Pancreas (tissue), 10 donors: ENCODE measurements at regions not wholly inside any gene's neighbourhood (a gene's known extent, or its start where the extent isn't known, plus 50 kb on each side); places are given as distances from the start of the nearest gene placed in this dataset.
A peak's percentile ranks its signal among the peaks of the same experiment; 100 is the strongest.

Experiments used
- ATAC-seq, 4 donors: fragments of 200-7000 bp; cut with Tn5 transposase; one replicate each; pipeline versions ENCODE4 v1.8.0 to v1.9.1; 2020; ENCODE audit warnings: mild to moderate bottlenecking in 4 of 4, moderate library complexity in 4 of 4
- DNase-seq, 6 donors: peaks; one replicate each; pipeline ENCODE4 v3.0.0-alpha.2; 2020
- FAIRE-seq: peaks from 2 replicates; lab custom pipeline; 2012; peaks lifted over from hg19 to GRCh38; lab: Jason Lieb, UNC
- H3K27ac ChIP-seq, 4 donors: fragments of 200-600 bp; sonication (generic); 1 replicate in 3 of 4; 2 replicates in 1 of 4; pipeline versions ENCODE4 v1.5.0 to v1.8.0; 2020
- H3K27me3 ChIP-seq, 4 donors: fragments of 200-600 bp; one replicate each; pipeline ENCODE4 v1.8.0; 2021
- H3K36me3 ChIP-seq, 3 donors: fragments of 200-600 bp; sonication (generic) in 1 of 3; one replicate each; pipeline versions ENCODE4 v1.5.0 to v1.8.0; 2020 to 2021
- H3K4me1 ChIP-seq, 3 donors: fragments of 200-600 bp; one replicate each; pipeline ENCODE4 v1.8.0; 2021
- H3K4me3 ChIP-seq, 4 donors: fragments of 200-600 bp; sonication (generic) in 2 of 4; one replicate each; pipeline versions ENCODE4 v1.5.0 to v1.8.0; 2020 to 2021
- H3K9me3 ChIP-seq, 4 donors: fragments of 200-600 bp; one replicate each; pipeline ENCODE4 v1.8.0; 2021
- CTCF ChIP-seq, 4 donors: fragments of 200-600 bp; sonication (generic) in 3 of 4; IDR thresholded peaks; one replicate each; pipeline versions ENCODE4 v1.5.0 to v1.8.0; 2021; ENCODE audit warnings: antibody characterized with exemption in 4 of 4
- WGBS, 2 donors: extraction: QIAGEN DNeasy Blood & Tissue Kit; methylation state at CpG; one replicate each; pipeline ENCODE4 v1.1.7; 2013; 5-methylcytosine and 5-hydroxymethylcytosine counted together
- intact Hi-C, 3 donors: fragments of 100-400 bp; cut with DNase I; formaldehyde crosslinking; loops; one replicate each; pipeline versions ENCODE4 v1.11.1 to v1.14.2; 2022
- donor health status: healthy with polysubstance abuse.
- donor health status: DM: no; HTN: no; CAD: no; lungs with moderate emphysema.
- donor health status: DM: no; HTN: no; CAD: no.
- donor health status: control.
- donor health status: control.
- donor health status: Bipolar disorder and iron deficiency.
- donor health status: DM: yes; HTN: yes; CAD: no.
- donor health status: DM: no; HTN: no; CAD: no.
- donor health status: DM: no; HTN: no; CAD: no.
- donor health status: DM: yes; HTN: yes; CAD: no.

GRCh38 chr1:186611156-186611555 is 69.1 kb downstream of the PTGS2 start:
- intact Hi-C loops = no loop called here
- FAIRE-seq = no peak
- no peak for TF ChIP-seq CTCF (IDR thresholded peaks at IDR 0.05)

DNA sequence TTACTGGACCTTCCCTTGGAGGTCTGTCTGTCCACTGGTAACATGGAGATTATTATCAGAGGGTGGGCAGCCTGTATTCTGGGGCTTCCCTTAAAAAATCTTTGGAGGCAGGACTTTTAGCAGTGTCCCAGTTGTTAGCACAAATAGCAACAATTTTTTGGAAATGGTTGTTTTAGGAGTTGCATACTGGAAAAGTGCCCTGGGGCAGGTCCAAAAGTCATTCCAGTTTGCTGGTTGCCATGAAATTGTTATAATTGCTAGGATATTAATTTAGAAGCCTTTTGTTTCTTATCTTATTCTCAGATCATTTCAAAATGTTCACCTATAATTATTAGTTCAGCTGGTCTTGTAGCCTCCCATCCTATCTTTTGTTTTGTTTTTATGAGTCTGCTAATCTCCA is 71.0 kb downstream of the PTGS2 start:
- DNase-seq = no peak
- FAIRE-seq = no peak
- intact Hi-C loops = loop anchor here in 1 of 3 donors (10.0 kb wide), 1 partner anchor 376 kb away; no protein-coding TSS in a partner anchor
- Histone ChIP-seq H3K36me3 (no peaks in the 10 kb centered on the region), H3K9me3 (no peaks in the 10 kb centered on the region), H3K27ac (no peak overlapping the region), H3K27me3 (no peaks in the 10 kb centered on the region), H3K4me3 (no peak overlapping the region), H3K4me1 (no peaks in the 10 kb centered on the region)
- ATAC-seq = no peak
- TF ChIP-seq CTCF (IDR thresholded peaks at IDR 0.05) = no peak

More at GRCh38 chr1:186611156-186611555, 69.1 kb downstream of the PTGS2 start:
- 84 to 92% methylated on average over 3 of the region's 3 CpGs for WGBS, 2 donors
- no peaks in the 10 kb centered on the region for H3K4me1 ChIP-seq
- H3K27me3 ChIP-seq = no peaks in the 10 kb centered on the region
- no peak for DNase-seq
- no peaks in the 10 kb centered on the region for H3K9me3 ChIP-seq
- no peaks in the 10 kb centered on the region for H3K36me3 ChIP-seq
- no peak overlapping the region for H3K4me3 ChIP-seq
- no peak for ATAC-seq
- no peak overlapping the region for H3K27ac ChIP-seq

- FAIRE-seq (no peak), DNase-seq (peak in 2 of 6 donors; percentile 16 to 19), ATAC-seq (peak in 3 of 4 donors; percentile 55 to 70 (median 56))
- H3K4me1 ChIP-seq = no peaks in the 10 kb centered on the region
- no peak overlapping the region for H3K4me3 ChIP-seq
- no peaks in the 10 kb centered on the region for H3K27me3 ChIP-seq
- peak in 1 of 4 donors; percentile 19 for TF ChIP-seq CTCF (IDR thresholded peaks at IDR 0.05)
- H3K9me3 ChIP-seq = no peaks in the 10 kb centered on the region
- intact Hi-C loops = loop anchor here in 1 of 3 donors (10.0 kb wide), 1 partner anchor 379 kb away; no protein-coding TSS in a partner anchor
- 30 to 32% methylated on average over 4 of the region's 4 CpGs for WGBS, 2 donors
- no peaks in the 10 kb centered on the region for H3K36me3 ChIP-seq
- H3K27ac ChIP-seq = no peak overlapping the region
These were observed 74.4 kb downstream of the PTGS2 start for GRCh38 chr1:186605762-186606350.

GRCh38 chr1:186595969-186596368 is 84.3 kb downstream of the PTGS2 start:
- DNase-seq (no peak), ATAC-seq (no peak), FAIRE-seq (no peak)
- Histone ChIP-seq H3K4me1 (no peaks in the 10 kb centered on the region), H3K27me3 (no peaks in the 10 kb centered on the region), H3K4me3 (no peak overlapping the region), H3K36me3 (no peaks in the 10 kb centered on the region), H3K9me3 (no peaks in the 10 kb centered on the region), H3K27ac (no peak overlapping the region)
- no peak for TF ChIP-seq CTCF (IDR thresholded peaks at IDR 0.05)
- intact Hi-C loops = no loop called here
- 45 to 64% methylated on average over 3 of the region's 3 CpGs for WGBS, 2 donors

DNA sequence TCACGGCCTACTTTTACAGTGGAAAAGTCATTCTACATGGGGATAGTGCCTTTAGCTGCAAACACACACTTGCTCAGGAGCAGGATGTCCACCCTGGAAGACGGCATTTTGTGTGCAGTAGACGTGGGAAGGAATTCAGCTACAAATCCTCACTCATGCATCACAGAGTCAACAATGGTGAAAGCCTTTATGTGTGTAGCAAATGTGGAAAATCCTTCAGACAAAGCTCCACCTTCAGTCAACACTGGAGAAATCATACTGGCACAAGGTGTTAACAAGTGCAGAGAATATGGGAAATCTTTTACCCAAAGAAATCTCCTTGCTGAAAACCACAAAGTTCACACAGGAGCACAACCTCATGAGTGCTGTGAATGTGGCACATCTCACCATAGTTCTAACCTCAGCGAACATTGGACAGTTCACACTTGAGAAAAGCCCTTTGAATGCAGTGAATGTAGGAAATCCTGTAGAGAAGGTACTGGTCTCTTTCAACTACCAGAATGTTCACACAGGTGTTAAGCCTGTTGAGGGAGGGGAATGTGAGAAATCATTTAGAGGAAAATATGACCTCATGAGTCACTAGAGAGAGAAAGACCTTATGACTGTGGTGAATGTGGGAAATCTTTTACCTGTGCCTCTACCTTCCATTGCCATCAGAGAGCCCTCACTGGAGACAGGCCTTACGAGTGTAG is 101.8 kb downstream of the PTGS2 start:
- intact Hi-C loops = no loop called here
- no peak for ATAC-seq

More for the DNA sequence above, 101.8 kb downstream of the PTGS2 start:
- Histone ChIP-seq H3K4me1 (no peaks in the 10 kb centered on the region), H3K27me3 (no peaks in the 10 kb centered on the region), H3K9me3 (no peaks in the 10 kb centered on the region), H3K36me3 (no peaks in the 10 kb centered on the region), H3K27ac (no peak overlapping the region), H3K4me3 (no peak overlapping the region)
- 51 to 54% methylated on average over 5 of the region's 5 CpGs for WGBS, 2 donors
- FAIRE-seq (no peak), DNase-seq (no peak)
- TF ChIP-seq CTCF (IDR thresholded peaks at IDR 0.05) = no peak
